ENCODE measurements at regions not wholly inside any gene's neighbourhood (a gene's known extent, or its start where the extent isn't known, plus 50 kb on each side); places are given as distances from the start of the nearest gene placed in this dataset.

- H3K4me1 ChIP-seq (ENCODE audit: control insufficient read depth, insufficient read depth, low read length) = no peaks in the 10 kb centered on the region
- no peak overlapping the region for H3K4me2 ChIP-seq (ENCODE audit: control insufficient read depth, insufficient read depth)
- TF ChIP-seq EP300 (IDR thresholded peaks at IDR 0.05; ENCODE audit: borderline replicate concordance in 1 of 2, control insufficient read depth in 1 of 2, low read depth in 2 of 2, low read length in 2 of 2) (no peak), ZNF384 (IDR thresholded peaks at IDR 0.05; ENCODE audit: borderline replicate concordance, low read depth, low read length) (no peak), NFYB (IDR thresholded peaks at IDR 0.05; ENCODE audit: insufficient read depth, low read depth, low read length) (no peak), HDGF (IDR thresholded peaks at IDR 0.05) (no peak), CBX5 (IDR thresholded peaks at IDR 0.05; ENCODE audit: low read depth) (no peak)
- TF ChIP-seq, protein P1, sequence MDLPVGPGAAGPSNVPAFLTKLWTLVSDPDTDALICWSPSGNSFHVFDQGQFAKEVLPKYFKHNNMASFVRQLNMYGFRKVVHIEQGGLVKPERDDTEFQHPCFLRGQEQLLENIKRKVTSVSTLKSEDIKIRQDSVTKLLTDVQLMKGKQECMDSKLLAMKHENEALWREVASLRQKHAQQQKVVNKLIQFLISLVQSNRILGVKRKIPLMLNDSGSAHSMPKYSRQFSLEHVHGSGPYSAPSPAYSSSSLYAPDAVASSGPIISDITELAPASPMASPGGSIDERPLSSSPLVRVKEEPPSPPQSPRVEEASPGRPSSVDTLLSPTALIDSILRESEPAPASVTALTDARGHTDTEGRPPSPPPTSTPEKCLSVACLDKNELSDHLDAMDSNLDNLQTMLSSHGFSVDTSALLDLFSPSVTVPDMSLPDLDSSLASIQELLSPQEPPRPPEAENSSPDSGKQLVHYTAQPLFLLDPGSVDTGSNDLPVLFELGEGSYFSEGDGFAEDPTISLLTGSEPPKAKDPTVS (IDR thresholded peaks at IDR 0.05; ENCODE audit: low read depth, low read length) = no peak
- H3K27me3 ChIP-seq (replicated peaks in 1 of 2; ENCODE audit: control insufficient read depth in 2 of 2, insufficient read depth in 2 of 2, low read length in 1 of 2) = no peaks in the 10 kb centered on the region
- DNase-seq (ENCODE audit: low read depth, low spot score) (no peak), ATAC-seq (no peak), FAIRE-seq (no peak)
- intact Hi-C loops (cut with micrococcal nuclease; ENCODE audit: unreplicated experiment) = no loop called here
- in situ Hi-C loops (cut with MboI) = no loop called here
- ChIA-PET POLR2A (no interaction called here), CTCF (no interaction called here), RAD21 (ENCODE audit: unreplicated experiment) (no interaction called here), SMC1A (ENCODE audit: uncharacterized antibody, unreplicated experiment) (no interaction called here)
- H4K20me1 ChIP-seq (ENCODE audit: control insufficient read depth, insufficient read depth) = no peaks in the 10 kb centered on the region
- H3K27ac ChIP-seq (ENCODE audit: control insufficient read depth, insufficient read depth) = no peak overlapping the region
- no peak overlapping the region for H3K9ac ChIP-seq (ENCODE audit: control insufficient read depth, insufficient read depth, low read length)
- no peaks in the 10 kb centered on the region for H3K36me3 ChIP-seq (ENCODE audit: control insufficient read depth in 2 of 2, insufficient read depth in 2 of 2, low read length in 1 of 2)
- no peak overlapping the region for H3K4me3 ChIP-seq
- no peaks in the 10 kb centered on the region for H3K79me2 ChIP-seq (ENCODE audit: control insufficient read depth, insufficient read depth, low read length)
- H3K9me3 ChIP-seq (replicated peaks; ENCODE audit: control insufficient read depth, insufficient read depth, low read length) = no peaks in the 10 kb centered on the region
- no peak overlapping the region for H2AFZ ChIP-seq (ENCODE audit: control insufficient read depth, low read depth, low read length)
- no TSS peak for BruUV-seq (replicated peaks)
These were observed 202.4 kb upstream of the OSR1 start for GRCh38 chr2:19560785-19561184.

DNA sequence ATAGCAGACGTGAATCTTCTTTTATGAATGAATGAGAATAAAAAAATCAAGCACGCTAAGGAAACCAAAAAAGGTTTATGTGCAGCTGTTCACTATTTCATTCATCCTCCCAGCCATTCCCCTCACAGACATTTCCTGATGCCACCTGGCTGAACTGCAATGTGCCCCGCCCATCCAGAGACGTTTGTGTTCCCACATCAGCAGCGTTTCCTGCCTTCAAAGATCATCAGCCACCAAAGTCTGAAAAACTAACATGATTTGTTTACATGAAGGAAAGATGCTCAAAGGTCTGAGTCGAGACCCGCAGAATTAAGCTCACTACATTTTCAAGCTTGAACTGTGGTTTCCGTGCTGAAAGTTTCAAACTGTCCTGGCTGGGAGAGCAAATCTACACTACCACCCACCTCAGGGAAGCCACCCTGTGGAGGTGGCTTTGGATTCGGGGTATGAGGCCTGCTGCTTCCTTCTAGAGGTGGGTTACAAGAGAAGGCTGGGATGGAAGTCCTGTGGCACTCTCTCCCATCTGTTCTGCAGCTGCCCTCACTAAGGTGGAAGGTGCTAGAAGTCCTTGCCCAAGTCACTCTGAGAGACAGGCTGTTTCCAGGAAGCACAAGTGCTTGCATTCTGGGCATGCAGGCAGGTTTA is 201.3 kb upstream of the OSR1 start:
- Histone ChIP-seq H3K27me3 (replicated peaks in 1 of 2; ENCODE audit: control insufficient read depth in 2 of 2, insufficient read depth in 2 of 2, low read length in 1 of 2) (no peaks in the 10 kb centered on the region), H4K20me1 (ENCODE audit: control insufficient read depth, insufficient read depth) (no peaks in the 10 kb centered on the region), H3K4me2 (ENCODE audit: control insufficient read depth, insufficient read depth) (no peak overlapping the region), H3K4me3 (no peak overlapping the region), H3K9ac (ENCODE audit: control insufficient read depth, insufficient read depth, low read length) (no peak overlapping the region), H3K4me1 (ENCODE audit: control insufficient read depth, insufficient read depth, low read length) (no peaks in the 10 kb centered on the region), H3K27ac (ENCODE audit: control insufficient read depth, insufficient read depth) (no peak overlapping the region), H3K36me3 (ENCODE audit: control insufficient read depth in 2 of 2, insufficient read depth in 2 of 2, low read length in 1 of 2) (no peaks in the 10 kb centered on the region), H3K79me2 (ENCODE audit: control insufficient read depth, insufficient read depth, low read length) (no peaks in the 10 kb centered on the region), H3K9me3 (replicated peaks; ENCODE audit: control insufficient read depth, insufficient read depth, low read length) (no peaks in the 10 kb centered on the region), H2AFZ (ENCODE audit: control insufficient read depth, low read depth, low read length) (no peak overlapping the region)
- WGBS (ENCODE audit: insufficient coverage, insufficient replicate concordance, low lambda C conversion rate, missing lambda C conversion rate) = 27% methylated on average over 9 of the region's 9 CpGs
- in situ Hi-C loops (cut with MboI) (no loop called here), intact Hi-C loops (cut with micrococcal nuclease; ENCODE audit: unreplicated experiment) (no loop called here)
- FAIRE-seq (no peak), DNase-seq (ENCODE audit: low read depth, low spot score) (no peak), ATAC-seq (no peak)
- ChIA-PET SMC1A (ENCODE audit: uncharacterized antibody, unreplicated experiment) (no interaction called here), RAD21 (ENCODE audit: unreplicated experiment) (no interaction called here), CTCF (no interaction called here), POLR2A (no interaction called here)
- no TSS peak for BruUV-seq (replicated peaks)
- TF ChIP-seq ZBTB33 (IDR thresholded peaks at IDR 0.05) = no peak
- no peak for TF ChIP-seq CHD2 (IDR thresholded peaks at IDR 0.05; ENCODE audit: borderline replicate concordance, low read depth, low read length)
- TF ChIP-seq, protein P2, sequence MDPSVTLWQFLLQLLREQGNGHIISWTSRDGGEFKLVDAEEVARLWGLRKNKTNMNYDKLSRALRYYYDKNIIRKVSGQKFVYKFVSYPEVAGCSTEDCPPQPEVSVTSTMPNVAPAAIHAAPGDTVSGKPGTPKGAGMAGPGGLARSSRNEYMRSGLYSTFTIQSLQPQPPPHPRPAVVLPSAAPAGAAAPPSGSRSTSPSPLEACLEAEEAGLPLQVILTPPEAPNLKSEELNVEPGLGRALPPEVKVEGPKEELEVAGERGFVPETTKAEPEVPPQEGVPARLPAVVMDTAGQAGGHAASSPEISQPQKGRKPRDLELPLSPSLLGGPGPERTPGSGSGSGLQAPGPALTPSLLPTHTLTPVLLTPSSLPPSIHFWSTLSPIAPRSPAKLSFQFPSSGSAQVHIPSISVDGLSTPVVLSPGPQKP (IDR thresholded peaks at IDR 0.05; ENCODE audit: low read depth, low read length) = no peak
- no peak for TF ChIP-seq SREBF2 (IDR thresholded peaks at IDR 0.05; ENCODE audit: low read length)
- no peak for TF ChIP-seq IRF4 (IDR thresholded peaks at IDR 0.05; ENCODE audit: low read depth, low read length)
- no peak for TF ChIP-seq WRNIP1 (IDR thresholded peaks at IDR 0.05; ENCODE audit: borderline replicate concordance, low read depth, low read length)
- no peak for TF ChIP-seq ZNF207 (IDR thresholded peaks at IDR 0.05; ENCODE audit: borderline replicate concordance)
- no peak for TF ChIP-seq KDM1A (IDR thresholded peaks at IDR 0.05; ENCODE audit: borderline replicate concordance)

Data from GM12878 (cell line).